HepG2 (cell line): ENCODE measurements at regions not wholly inside any gene's neighbourhood (a gene's known extent, or its start where the extent isn't known, plus 50 kb on each side); places are given as distances from the start of the nearest gene placed in this dataset.

Source experiments
- AGO2 ChIP-seq: fragments of 200-400 bp; formaldehyde crosslinking; optimal IDR thresholded peaks from 2 replicates; pipeline ENCODE3; 2017; ENCODE audit warnings: mild to moderate bottlenecking, low read depth, low read length, moderate library complexity
- BCL3 ChIP-seq: sonication (generic); formaldehyde crosslinking; IDR thresholded peaks from 2 replicates; pipeline ENCODE4 v1.5.1; 2020; ENCODE audit warnings: mild to moderate bottlenecking, missing genetic modification reagents, moderate library complexity
- CTCF ChIP-seq: sonication (generic); formaldehyde crosslinking; IDR thresholded peaks from 2 replicates; pipeline ENCODE4 v1.5.0; 2020; ENCODE audit warnings: mild to moderate bottlenecking, missing genetic modification reagents, moderate library complexity
- MTF1 ChIP-seq: sonication (generic); formaldehyde crosslinking; IDR thresholded peaks from 2 replicates; pipeline ENCODE4 v1.5.0; 2020; ENCODE audit warnings: missing genetic modification reagents
- NR2C2 ChIP-seq: sonication (generic); formaldehyde crosslinking; IDR thresholded peaks from 2 replicates; pipeline ENCODE4 v1.4.0; 2020; ENCODE audit warnings: missing genetic modification reagents, mild to moderate bottlenecking, moderate library complexity, borderline replicate concordance
- POLR2A ChIP-seq, 2 experiments: IDR thresholded peaks; 2 replicates each; pipeline ENCODE4 v1.6.1; 2011; ENCODE audit warnings: low read depth in 2 of 2, low read length in 2 of 2, mild to moderate bottlenecking in 1 of 2, moderate library complexity in 1 of 2; ENCODE audit not compliant: insufficient read depth in 1 of 2
- RAD21 ChIP-seq: fragments of 450-650 bp; formaldehyde crosslinking; IDR thresholded peaks from 2 replicates; pipeline ENCODE4 v1.5.0; 2020; ENCODE audit warnings: mild to moderate bottlenecking
- SMC3 ChIP-seq: IDR thresholded peaks from 2 replicates; pipeline ENCODE4 v1.6.1; 2011; ENCODE audit warnings: low read length, improper control_type of control experiment
- SUZ12 ChIP-seq: fragments of 150-350 bp; IDR thresholded peaks from 2 replicates; pipeline ENCODE4 v1.6.1; 2014; ENCODE audit warnings: low read depth, low read length
- TCF7L2 ChIP-seq: IDR thresholded peaks from 2 replicates; pipeline ENCODE4 v1.6.1; 2011; ENCODE audit warnings: mild to moderate bottlenecking, low read depth, low read length, moderate library complexity
- TFAP4 ChIP-seq: sonication (generic); IDR thresholded peaks from 2 replicates; pipeline ENCODE4 v1.6.1; 2016; ENCODE audit warnings: low read depth, borderline replicate concordance
- USF2 ChIP-seq, 2 experiments: sonication (generic) in 1 of 2; formaldehyde crosslinking in 1 of 2; IDR thresholded peaks; 2 replicates each; pipeline versions ENCODE4 v1.5.1 to v1.6.1; 2011 to 2020; ENCODE audit warnings: borderline replicate concordance in 1 of 2, low read depth in 1 of 2, low read length in 1 of 2, mild to moderate bottlenecking in 1 of 2, missing genetic modification reagents in 1 of 2, moderate library complexity in 1 of 2
- ZNF24 ChIP-seq: fragments of 450-650 bp; IDR thresholded peaks from 2 replicates; pipeline ENCODE4 v1.6.1; 2017; ENCODE audit warnings: antibody characterized with exemption, mild to moderate bottlenecking
- ZNF609 ChIP-seq: sonication (generic); formaldehyde crosslinking; IDR thresholded peaks from 2 replicates; pipeline ENCODE4 v1.4.0; 2020; ENCODE audit warnings: mild to moderate bottlenecking, missing genetic modification reagents, borderline replicate concordance

GRCh38 chr10:132469197-132469884, 68.2 kb upstream of the INPP5A start:
- TF ChIP-seq USF2 (IDR thresholded peaks at IDR 0.05; ENCODE audit: low read depth, low read length) (no peak), USF2 (CRISPR knock-in tag; IDR thresholded peaks at IDR 0.05; ENCODE audit: borderline replicate concordance) (no peak), CTCF (CRISPR knock-in tag) (peak; percentile 24; the same call in 1 of the 2 replicates), NR2C2 (CRISPR knock-in tag) (no peak), ZNF24 (no peak), AGO2 (no peak), BCL3 (CRISPR knock-in tag) (no peak), TFAP4 (no peak), SMC3 (no peak), RAD21 (CRISPR knock-in tag) (no peak), MTF1 (CRISPR knock-in tag) (no peak), SUZ12 (no peak), TCF7L2 (no peak), POLR2A (IDR thresholded peaks at IDR 0.05; ENCODE audit: insufficient read depth in 1 of 2, low read depth in 2 of 2, low read length in 2 of 2) (no peak), ZNF609 (CRISPR knock-in tag) (no peak)
